Astrocyte (in vitro differentiated cells and primary cell): ENCODE measurements at regions not wholly inside any gene's neighbourhood (a gene's known extent, or its start where the extent isn't known, plus 50 kb on each side); places are given as distances from the start of the nearest gene placed in this dataset.

ENCODE experiments used
- CTCF ChIP-seq: IDR thresholded peaks from 2 replicates; pipeline ENCODE4 v1.5.1; 2011; ENCODE audit warnings: low read depth, mild to moderate bottlenecking, inconsistent platforms, low read length, moderate library complexity; ENCODE audit not compliant: insufficient read depth
- EZH2 ChIP-seq: IDR thresholded peaks from 2 replicates; pipeline ENCODE4 v1.6.1; 2012; ENCODE audit warnings: mild to moderate bottlenecking, low read length, inconsistent platforms; ENCODE audit not compliant: insufficient read depth

- TF ChIP-seq EZH2 (no peak), CTCF (no peak)
Observed at GRCh38 chr7:109387530-109387929, 817.9 kb downstream of the DNAJB9 start.
